B cell (primary cell): ENCODE measurements at regions not wholly inside any gene's neighbourhood (a gene's known extent, or its start where the extent isn't known, plus 50 kb on each side); places are given as distances from the start of the nearest gene placed in this dataset.

ENCODE experiments used
- ATAC-seq: fragments of 200-7000 bp; cut with Tn5 transposase; one replicate; pipeline ENCODE4 v1.10.0; 2021; ENCODE audit warnings: low read depth, mild to moderate bottlenecking, moderate number of reproducible peaks, moderate library complexity
- CTCF ChIA-PET: fragments of 350-600 bp; sonication (Branson Sonifier 250); formaldehyde crosslinking; loops from one replicate; lab custom pipeline; 2021; ENCODE audit warnings: antibody characterized with exemption, inconsistent platforms; lab: Charles Lee
- POLR2A ChIA-PET: fragments of 350-600 bp; sonication (Branson Sonifier 250); formaldehyde crosslinking; loops from one replicate; lab custom pipeline; 2021; ENCODE audit warnings: antibody characterized with exemption; lab: Charles Lee
- DNase-seq: peaks from one replicate; pipeline ENCODE4 v3.0.0; 2013
- H2AFZ ChIP-seq: 2 replicates; pipeline ENCODE4 v1.6.1; 2012; ENCODE audit warnings: mild to moderate bottlenecking, low read depth, low read length; ENCODE audit not compliant: insufficient read depth, poor library complexity, severe bottlenecking
- H3K27ac ChIP-seq, 2 donors: 1 replicate in 1 of 2; 2 replicates in 1 of 2; pipeline ENCODE4 v1.5.1; 2012 to 2013; ENCODE audit warnings: low read length in 2 of 2, mild to moderate bottlenecking in 2 of 2, moderate library complexity in 1 of 2
- H3K27me3 ChIP-seq, 4 experiments: fragments of 200-600 bp in 1 of 4; sonication (generic) in 1 of 4; replicated peaks in 1 of 4; 1 replicate in 2 of 4; 2 replicates in 2 of 4; pipeline versions ENCODE4 v1.6.1 to v1.7.0; 2013 to 2016; ENCODE audit warnings: low read length in 3 of 4, mild to moderate bottlenecking in 2 of 4, mixed read lengths in 1 of 4, moderate library complexity in 1 of 4; ENCODE audit not compliant: insufficient read depth in 4 of 4, control insufficient read depth in 3 of 4; ENCODE audit errors: control extremely low read depth in 1 of 4
- H3K36me3 ChIP-seq, 2 experiments: replicated peaks in 1 of 2; 1 replicate in 1 of 2; 2 replicates in 1 of 2; pipeline versions ENCODE4 v1.6.1 to v1.7.1; 2013; ENCODE audit warnings: low read length in 1 of 2; ENCODE audit not compliant: insufficient read depth in 2 of 2, control insufficient read depth in 1 of 2; ENCODE audit errors: control extremely low read depth in 1 of 2, extremely low read depth in 1 of 2
- H3K4me1 ChIP-seq, 2 donors: fragments of 200-600 bp in 1 of 2; sonication (generic) in 1 of 2; 1 replicate in 1 of 2; 2 replicates in 1 of 2; pipeline versions ENCODE4 v1.5.1 to v1.6.1; 2013 to 2017; ENCODE audit warnings: low read length in 2 of 2; ENCODE audit not compliant: control insufficient read depth in 2 of 2, insufficient read depth in 2 of 2
- H3K4me2 ChIP-seq: replicated peaks from 2 replicates; pipeline ENCODE3; 2012; ENCODE audit warnings: mild to moderate bottlenecking, low read depth, low read length; ENCODE audit not compliant: poor library complexity, severe bottlenecking
- H3K4me3 ChIP-seq, 5 experiments: fragments of 200-600 bp in 1 of 5; sonication (generic) in 1 of 5; 1 replicate in 3 of 5; 2 replicates in 2 of 5; pipeline versions ENCODE4 v1.5.1 to v1.7.0; 2011 to 2016; ENCODE audit warnings: low read length in 4 of 5, mild to moderate bottlenecking in 4 of 5, low read depth in 2 of 5, control low read depth in 1 of 5, moderate library complexity in 1 of 5; ENCODE audit not compliant: insufficient read depth in 1 of 5; ENCODE audit errors: control extremely low read depth in 1 of 5, extremely low read depth in 1 of 5
- H3K79me2 ChIP-seq: fragments of 200-600 bp; sonication (generic); one replicate; pipeline ENCODE4 v1.6.0; 2016; ENCODE audit warnings: low read length; ENCODE audit not compliant: control insufficient read depth, insufficient read depth
- H3K9ac ChIP-seq: fragments of 200-600 bp; sonication (generic); 2 replicates; pipeline ENCODE4 v1.6.1; 2017; ENCODE audit warnings: mild to moderate bottlenecking, low read length, moderate library complexity
- H3K9me3 ChIP-seq, 3 donors: one replicate each; pipeline versions ENCODE4 v1.6.1 to v1.7.1; 2013; ENCODE audit warnings: low read length in 2 of 3; ENCODE audit not compliant: control insufficient read depth in 2 of 3, insufficient read depth in 1 of 3; ENCODE audit errors: control extremely low read depth in 1 of 3
- H4K20me1 ChIP-seq: 2 replicates; pipeline ENCODE4 v1.6.0; 2012; ENCODE audit warnings: mild to moderate bottlenecking, low read length; ENCODE audit not compliant: insufficient read depth, control insufficient read depth, poor library complexity, severe bottlenecking
- H3K27ac Mint-ChIP-seq: one replicate; pipeline ENCODE4 v1.8.0; 2021; ENCODE audit warnings: mixed read lengths
- H3K27me3 Mint-ChIP-seq: one replicate; pipeline ENCODE4 v1.8.0; 2021; ENCODE audit warnings: mixed read lengths
- H3K4me1 Mint-ChIP-seq: one replicate; pipeline ENCODE4 v1.8.0; 2021; ENCODE audit warnings: mixed read lengths
- H3K4me3 Mint-ChIP-seq: one replicate; pipeline ENCODE4 v1.8.0; 2021; ENCODE audit warnings: mixed read lengths
- H3K9me3 Mint-ChIP-seq: one replicate; pipeline ENCODE4 v1.8.0; 2022; ENCODE audit warnings: mixed read lengths; ENCODE audit not compliant: insufficient read depth
- EZH2 ChIP-seq: IDR thresholded peaks from 2 replicates; pipeline ENCODE4 v1.6.1; 2012; ENCODE audit warnings: borderline replicate concordance, low read depth, mild to moderate bottlenecking, moderate library complexity, low read length; ENCODE audit not compliant: insufficient read depth, poor library complexity, severe bottlenecking
- WGBS: methylation state at CpG from one replicate; pipeline ENCODE4 v1.1.5; 2013; ENCODE audit warnings: missing lambda C conversion rate; ENCODE audit not compliant: insufficient coverage; 5-methylcytosine and 5-hydroxymethylcytosine counted together
- intact Hi-C: fragments of 100-400 bp; cut with micrococcal nuclease; formaldehyde crosslinking; loops from one replicate; pipeline ENCODE4 v1.10.0; 2022
- TF ChIP-seq, protein P1 (sequence below): fragments of 200-600 bp; IDR thresholded peaks from one replicate; pipeline ENCODE4 v1.8.0; 2022; ENCODE audit warnings: antibody characterized with exemption, mild to moderate bottlenecking

DNA sequence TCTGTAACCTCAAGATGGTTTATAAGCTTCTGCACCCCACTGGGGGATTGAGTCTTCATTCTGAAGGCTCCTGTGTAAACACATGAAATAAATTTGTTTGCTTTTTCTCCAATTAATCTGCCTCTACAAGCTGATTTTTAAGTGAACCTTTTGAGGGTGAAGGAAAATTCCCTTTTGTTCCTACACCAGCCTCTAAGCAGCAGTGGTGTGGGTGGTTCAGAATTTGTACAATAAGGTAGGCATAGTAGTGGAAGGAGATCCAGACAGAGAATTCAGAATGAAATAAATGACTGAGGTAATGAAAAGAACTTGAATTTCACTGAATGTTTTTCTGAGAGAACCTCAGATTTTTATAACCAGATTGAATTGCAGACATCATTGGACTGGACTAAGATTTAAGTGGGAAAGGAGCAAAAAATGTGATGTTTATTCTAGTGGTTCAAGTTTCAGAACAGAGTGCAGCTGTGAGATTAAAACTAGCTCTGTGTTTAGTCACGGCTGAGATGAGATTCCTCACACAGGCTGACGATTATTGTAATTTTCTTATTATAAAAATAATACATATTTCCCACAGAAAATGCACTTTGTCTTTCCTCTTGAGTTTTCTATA, 1162.2 kb downstream of the TYW1 start:
- no peaks in the 10 kb centered on the region for H3K9me3 Mint-ChIP-seq
- Histone ChIP-seq H3K4me3 (no peak overlapping the region), H3K9me3 (peaks cover 0 to 5% (median 0%) of the 10 kb centered on the region in 3 donors), H3K27me3 (no peaks in the 10 kb centered on the region), H2AFZ (no peak overlapping the region), H3K4me2 (no peak overlapping the region), H4K20me1 (no peaks in the 10 kb centered on the region), H3K4me1 (no peaks in the 10 kb centered on the region), H3K36me3 (no peaks in the 10 kb centered on the region), H3K27ac (no peak overlapping the region), H3K9ac (no peak overlapping the region), H3K79me2 (no peaks in the 10 kb centered on the region)
- TF ChIP-seq EZH2 = no peak
- TF ChIP-seq, protein P1, sequence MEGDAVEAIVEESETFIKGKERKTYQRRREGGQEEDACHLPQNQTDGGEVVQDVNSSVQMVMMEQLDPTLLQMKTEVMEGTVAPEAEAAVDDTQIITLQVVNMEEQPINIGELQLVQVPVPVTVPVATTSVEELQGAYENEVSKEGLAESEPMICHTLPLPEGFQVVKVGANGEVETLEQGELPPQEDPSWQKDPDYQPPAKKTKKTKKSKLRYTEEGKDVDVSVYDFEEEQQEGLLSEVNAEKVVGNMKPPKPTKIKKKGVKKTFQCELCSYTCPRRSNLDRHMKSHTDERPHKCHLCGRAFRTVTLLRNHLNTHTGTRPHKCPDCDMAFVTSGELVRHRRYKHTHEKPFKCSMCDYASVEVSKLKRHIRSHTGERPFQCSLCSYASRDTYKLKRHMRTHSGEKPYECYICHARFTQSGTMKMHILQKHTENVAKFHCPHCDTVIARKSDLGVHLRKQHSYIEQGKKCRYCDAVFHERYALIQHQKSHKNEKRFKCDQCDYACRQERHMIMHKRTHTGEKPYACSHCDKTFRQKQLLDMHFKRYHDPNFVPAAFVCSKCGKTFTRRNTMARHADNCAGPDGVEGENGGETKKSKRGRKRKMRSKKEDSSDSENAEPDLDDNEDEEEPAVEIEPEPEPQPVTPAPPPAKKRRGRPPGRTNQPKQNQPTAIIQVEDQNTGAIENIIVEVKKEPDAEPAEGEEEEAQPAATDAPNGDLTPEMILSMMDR = no peak
- intact Hi-C loops = no loop called here
- H3K27me3 Mint-ChIP-seq = no peaks in the 10 kb centered on the region
- no peak overlapping the region for H3K27ac Mint-ChIP-seq
- no CpG with 5 or more reads among the region's 2 CpGs for WGBS
- no peaks in the 10 kb centered on the region for H3K4me1 Mint-ChIP-seq
- no peak for ATAC-seq
- ChIA-PET POLR2A (no interaction called here), CTCF (no interaction called here)
- no peak overlapping the region for H3K4me3 Mint-ChIP-seq
- DNase-seq = no peak

DNA sequence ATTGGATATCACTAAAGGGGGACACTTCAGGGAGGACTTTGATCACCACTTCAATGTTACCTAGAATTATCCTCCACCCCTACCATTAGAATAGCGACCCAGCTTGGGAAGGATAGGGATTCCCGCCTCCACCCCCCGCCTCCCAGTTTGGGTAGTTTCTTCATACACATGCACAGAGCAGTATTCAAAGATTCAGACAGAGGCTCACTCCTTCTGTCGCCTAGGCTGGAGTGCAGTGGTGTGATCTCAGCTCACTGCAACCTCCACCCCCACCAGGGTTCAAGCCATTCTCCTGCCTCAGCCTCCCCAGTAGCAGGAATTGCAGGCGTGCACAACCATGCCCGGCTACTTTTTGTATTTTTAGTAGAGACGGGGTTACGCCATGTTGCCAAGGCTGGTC, 1166.1 kb downstream of the TYW1 start:
- no peak overlapping the region for H3K9ac ChIP-seq
- no peak overlapping the region for H3K27ac Mint-ChIP-seq
- 74% methylated on average over 3 of the region's 8 CpGs for WGBS

More for the DNA sequence above, 1166.1 kb downstream of the TYW1 start:
- no peak for ATAC-seq
- Histone ChIP-seq H3K4me2 (no peak overlapping the region), H3K4me3 (no peak overlapping the region), H4K20me1 (no peaks in the 10 kb centered on the region), H2AFZ (no peak overlapping the region), H3K27me3 (no peaks in the 10 kb centered on the region), H3K4me1 (no peaks in the 10 kb centered on the region), H3K36me3 (no peaks in the 10 kb centered on the region), H3K27ac (no peak overlapping the region), H3K9me3 (peaks cover 0 to 2% (median 0%) of the 10 kb centered on the region in 3 donors), H3K79me2 (no peaks in the 10 kb centered on the region)
- DNase-seq = no peak
- POLR2A ChIA-PET = no interaction called here
- TF ChIP-seq EZH2 = no peak
- TF ChIP-seq, protein P1 = no peak
- no peaks in the 10 kb centered on the region for H3K27me3 Mint-ChIP-seq
- intact Hi-C loops = no loop called here
- H3K4me1 Mint-ChIP-seq = no peaks in the 10 kb centered on the region
- peaks cover 2% of the 10 kb centered on the region for H3K9me3 Mint-ChIP-seq
- CTCF ChIA-PET = no interaction called here
- no peak overlapping the region for H3K4me3 Mint-ChIP-seq
